SJSA1 (cell line): ENCODE measurements at regions not wholly inside any gene's neighbourhood (a gene's known extent, or its start where the extent isn't known, plus 50 kb on each side); places are given as distances from the start of the nearest gene placed in this dataset.

ENCODE experiments used
- DNase-seq, 2 experiments: peaks; one replicate each; pipeline ENCODE4 v3.0.0-alpha.2; 2015 to 2020; ENCODE audit warnings: low spot score in 2 of 2, low read depth in 1 of 2
- H3K27ac ChIP-seq: fragments of 250-450 bp; sonication (Bioruptor Pico); 2 replicates; pipeline ENCODE4 v1.5.1; 2020; ENCODE audit warnings: mild to moderate bottlenecking, moderate library complexity
- H3K27me3 ChIP-seq: fragments of 250-450 bp; sonication (Bioruptor Pico); replicated peaks from 2 replicates; pipeline ENCODE4 v1.5.1; 2020; ENCODE audit warnings: mild to moderate bottlenecking, moderate library complexity
- H3K36me3 ChIP-seq: fragments of 250-450 bp; sonication (Bioruptor Pico); 2 replicates; pipeline ENCODE4 v1.5.1; 2020; ENCODE audit warnings: mild to moderate bottlenecking
- H3K4me1 ChIP-seq: fragments of 250-450 bp; sonication (Bioruptor Pico); replicated peaks from 2 replicates; pipeline ENCODE4 v1.6.1; 2021; ENCODE audit warnings: mild to moderate bottlenecking
- H3K4me3 ChIP-seq: fragments of 250-450 bp; sonication (Bioruptor Pico); 2 replicates; pipeline ENCODE4 v1.5.1; 2020; ENCODE audit warnings: mild to moderate bottlenecking
- H3K9me3 ChIP-seq: fragments of 250-450 bp; sonication (Bioruptor Pico); replicated peaks from 2 replicates; pipeline ENCODE4 v1.5.1; 2020; ENCODE audit warnings: mild to moderate bottlenecking

GRCh38 chr2:15718944-15719323 lies 127.3 kb downstream of the DDX1 start:
- H3K27me3 ChIP-seq: no peaks in the 10 kb centered on the region
- no peak for DNase-seq
- H3K27ac ChIP-seq: no peak overlapping the region
- H3K4me3 ChIP-seq: no peak overlapping the region
- no peaks in the 10 kb centered on the region for H3K36me3 ChIP-seq
- no peaks in the 10 kb centered on the region for H3K9me3 ChIP-seq
- no peaks in the 10 kb centered on the region for H3K4me1 ChIP-seq

- Histone ChIP-seq H3K4me3 (no peak overlapping the region), H3K9me3 (no peaks in the 10 kb centered on the region), H3K27ac (no peak overlapping the region), H3K36me3 (no peaks in the 10 kb centered on the region), H3K27me3 (no peaks in the 10 kb centered on the region), H3K4me1 (no peaks in the 10 kb centered on the region)
- DNase-seq: no peak
These were observed 128.1 kb downstream of the DDX1 start for GRCh38 chr2:15719566-15720313.

DNA sequence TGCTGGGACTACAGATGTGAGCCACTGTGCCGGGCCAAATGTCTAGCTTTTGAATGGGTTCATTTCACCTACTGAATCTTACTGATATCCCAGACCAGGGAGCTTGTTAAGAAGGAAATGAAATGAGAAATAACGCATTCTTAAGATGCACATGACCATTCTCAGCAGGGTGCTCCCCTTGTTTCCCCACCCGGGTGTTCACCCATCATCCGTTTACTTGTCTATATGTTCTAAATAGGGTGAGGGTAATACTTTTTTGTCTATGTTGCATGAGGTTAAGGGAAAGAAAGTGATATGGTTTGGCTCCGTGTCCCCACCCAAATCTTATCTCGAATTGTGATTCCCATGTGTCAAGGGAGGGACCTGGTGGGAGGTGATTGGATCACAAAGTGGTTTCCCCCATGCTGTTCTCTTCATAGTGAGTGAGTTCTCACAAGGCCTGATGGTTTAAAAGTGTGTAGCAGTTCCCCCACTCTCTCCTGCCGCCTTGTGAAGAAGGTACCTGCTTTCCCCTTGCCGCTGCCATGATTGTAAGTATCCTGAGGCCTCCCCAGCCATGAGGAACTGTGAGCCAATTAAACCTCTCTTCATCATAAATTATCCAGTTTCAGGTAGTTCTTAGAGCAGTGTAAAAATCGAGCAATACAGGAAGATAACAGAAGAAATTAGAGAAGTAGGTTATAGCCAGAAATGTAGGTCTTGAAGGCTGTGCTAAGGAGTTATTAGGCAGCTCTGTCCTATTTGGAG lies 129.1 kb downstream of the DDX1 start:
- no peak overlapping the region for H3K4me3 ChIP-seq
- no peaks in the 10 kb centered on the region for H3K9me3 ChIP-seq
- no peaks in the 10 kb centered on the region for H3K27me3 ChIP-seq
- DNase-seq: no peak
- no peaks in the 10 kb centered on the region for H3K36me3 ChIP-seq
- no peaks in the 10 kb centered on the region for H3K4me1 ChIP-seq
- no peak overlapping the region for H3K27ac ChIP-seq

DNA sequence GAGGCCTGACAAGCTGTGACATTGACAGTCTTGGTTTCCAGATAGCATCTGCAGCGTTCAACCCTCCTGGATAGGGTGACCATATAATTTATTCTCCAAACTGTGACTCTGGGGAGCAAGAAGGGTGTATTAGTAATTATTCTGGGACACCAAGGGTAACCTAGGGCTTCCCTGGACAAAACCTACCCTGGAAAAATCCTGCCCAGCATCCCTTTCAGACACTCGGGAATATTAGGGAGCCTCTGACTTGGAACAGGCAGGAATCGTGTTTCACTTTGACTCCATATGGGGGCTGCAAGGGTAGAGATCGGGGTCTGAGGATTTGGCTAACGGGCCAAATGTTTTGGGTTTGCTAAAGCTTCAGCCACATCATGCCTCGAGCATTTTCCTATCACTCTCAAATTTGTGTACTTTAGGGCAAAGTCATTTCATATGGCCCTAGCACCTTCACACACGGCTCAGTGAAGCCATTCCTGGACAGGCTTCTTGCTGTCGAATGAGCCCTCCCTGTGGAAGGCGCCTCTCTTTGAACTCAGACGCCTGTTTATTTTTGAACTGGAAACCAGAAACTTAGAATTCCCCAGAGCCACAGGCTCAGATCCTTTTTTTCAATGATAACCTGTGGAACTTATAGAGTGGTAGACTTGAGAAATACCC lies 129.9 kb downstream of the DDX1 start:
- Histone ChIP-seq H3K27ac (no peak overlapping the region), H3K27me3 (no peaks in the 10 kb centered on the region), H3K4me3 (no peak overlapping the region), H3K4me1 (no peaks in the 10 kb centered on the region), H3K9me3 (no peaks in the 10 kb centered on the region), H3K36me3 (no peaks in the 10 kb centered on the region)
- no peak for DNase-seq

GRCh38 chr2:15722980-15723379 lies 131.3 kb downstream of the DDX1 start:
- no peaks in the 10 kb centered on the region for H3K9me3 ChIP-seq
- no peak overlapping the region for H3K27ac ChIP-seq
- H3K4me1 ChIP-seq: no peaks in the 10 kb centered on the region
- H3K27me3 ChIP-seq: no peaks in the 10 kb centered on the region
- no peak for DNase-seq
- no peak overlapping the region for H3K4me3 ChIP-seq
- no peaks in the 10 kb centered on the region for H3K36me3 ChIP-seq

- Histone ChIP-seq H3K4me1 (no peaks in the 10 kb centered on the region), H3K27me3 (no peaks in the 10 kb centered on the region), H3K36me3 (no peaks in the 10 kb centered on the region), H3K27ac (no peak overlapping the region), H3K4me3 (no peak overlapping the region), H3K9me3 (no peaks in the 10 kb centered on the region)
- no peak for DNase-seq
These were observed 132.6 kb downstream of the DDX1 start for GRCh38 chr2:15724235-15724634.

DNA sequence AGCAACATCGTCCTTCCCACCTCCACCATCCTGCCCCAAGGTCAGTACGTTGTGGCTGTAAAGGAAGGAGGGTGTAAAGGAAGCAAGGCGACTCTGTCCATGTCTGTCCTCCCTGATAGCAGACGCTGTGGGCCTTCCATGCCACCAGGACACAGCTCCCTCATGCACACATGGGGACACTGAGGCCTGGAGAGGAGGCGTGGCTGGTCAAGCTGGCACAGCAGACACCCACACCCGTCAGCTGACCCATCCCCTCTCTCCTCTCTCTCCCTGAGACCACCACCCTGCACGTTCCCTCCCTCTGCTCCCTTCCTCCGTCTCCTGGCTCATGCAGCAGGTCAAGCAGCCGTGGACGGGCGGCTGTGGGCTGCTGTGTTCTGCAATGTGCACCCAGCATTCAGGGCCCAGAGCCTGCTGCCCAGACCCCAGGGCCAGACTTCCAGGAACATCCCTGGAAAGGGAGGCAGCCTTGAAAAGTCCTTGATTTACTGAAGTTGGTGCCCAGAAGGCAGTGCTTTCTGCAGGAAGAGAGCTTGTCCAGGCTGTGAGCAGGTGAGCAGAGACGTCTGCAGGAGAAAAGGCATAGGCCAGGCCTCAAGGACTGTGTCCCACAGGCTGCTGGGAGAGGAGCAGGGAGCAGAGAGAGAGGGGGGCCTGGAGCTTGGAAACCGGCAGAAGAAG lies 133.6 kb downstream of the DDX1 start:
- Histone ChIP-seq H3K27me3 (no peaks in the 10 kb centered on the region), H3K4me1 (peaks cover 4% of the 10 kb centered on the region), H3K36me3 (no peaks in the 10 kb centered on the region), H3K27ac (no peak overlapping the region), H3K4me3 (no peak overlapping the region), H3K9me3 (no peaks in the 10 kb centered on the region)
- no peak for DNase-seq

GRCh38 chr2:15725782-15726112 lies 134.1 kb downstream of the DDX1 start:
- Histone ChIP-seq H3K36me3 (no peaks in the 10 kb centered on the region), H3K4me1 (peaks cover 9% of the 10 kb centered on the region), H3K4me3 (no peak overlapping the region), H3K9me3 (no peaks in the 10 kb centered on the region), H3K27ac (no peak overlapping the region), H3K27me3 (no peaks in the 10 kb centered on the region)
- DNase-seq: no peak

- Histone ChIP-seq H3K9me3 (no peaks in the 10 kb centered on the region), H3K27ac (no peak overlapping the region), H3K36me3 (no peaks in the 10 kb centered on the region), H3K4me1 (peaks cover 14% of the 10 kb centered on the region), H3K4me3 (no peak overlapping the region), H3K27me3 (peaks cover 1% of the 10 kb centered on the region; the same call in 1 of the 2 replicates)
- DNase-seq: no peak
These were observed 134.8 kb downstream of the DDX1 start for GRCh38 chr2:15726321-15727057.

DNA sequence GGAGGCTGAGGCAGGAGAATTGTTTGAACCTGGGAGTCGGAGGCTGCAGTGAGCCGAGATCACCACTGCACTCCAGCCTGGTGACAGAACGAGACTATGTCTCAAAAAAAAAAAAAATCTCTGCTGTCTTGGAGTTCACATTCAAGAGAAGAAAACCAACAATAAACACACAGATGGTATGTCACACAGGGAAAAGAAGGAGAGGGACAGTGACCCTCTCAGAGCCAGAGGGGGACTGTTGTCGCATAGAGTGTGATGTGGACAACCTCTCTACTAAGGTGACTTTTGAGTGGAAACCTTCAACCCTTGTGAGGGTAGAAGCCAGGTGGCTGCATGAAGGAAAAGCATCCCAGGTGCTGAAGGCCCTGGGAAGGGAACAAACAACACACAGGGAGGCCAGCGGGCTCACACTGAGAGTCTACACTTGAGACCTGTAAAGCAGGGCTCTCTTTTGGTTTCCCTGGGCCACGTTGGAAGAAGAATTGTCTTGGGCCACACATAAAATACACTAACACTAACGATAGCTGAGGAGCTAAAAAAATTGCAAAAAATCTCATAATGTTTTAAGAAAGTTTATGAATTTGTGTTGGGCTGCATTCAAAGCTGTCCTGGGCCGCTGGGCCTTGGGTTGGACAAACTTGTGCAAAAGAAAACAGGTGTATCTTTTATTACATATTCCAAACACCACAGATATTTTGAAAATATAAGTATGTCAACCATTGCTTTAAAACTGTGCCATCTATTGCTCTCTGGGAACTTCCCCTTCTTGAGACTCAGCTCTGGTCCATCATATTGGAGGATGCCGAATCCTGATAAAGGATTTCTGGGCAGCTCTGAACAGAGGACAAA lies 136.0 kb downstream of the DDX1 start:
- Histone ChIP-seq H3K27me3 (peaks cover 11% of the 10 kb centered on the region; the same call in 1 of the 2 replicates), H3K36me3 (no peaks in the 10 kb centered on the region), H3K4me3 (no peak overlapping the region), H3K9me3 (no peaks in the 10 kb centered on the region), H3K27ac (no peak overlapping the region), H3K4me1 (peaks cover 14% of the 10 kb centered on the region)
- DNase-seq: no peak

- no peaks in the 10 kb centered on the region for H3K36me3 ChIP-seq
- H3K27ac ChIP-seq: no peak overlapping the region
- H3K4me1 ChIP-seq: peaks cover 18% of the 10 kb centered on the region
- peaks cover 11% of the 10 kb centered on the region; the same call in 1 of the 2 replicates for H3K27me3 ChIP-seq
- no peaks in the 10 kb centered on the region for H3K9me3 ChIP-seq
- no peak overlapping the region for H3K4me3 ChIP-seq
- DNase-seq: no peak
These were observed 136.7 kb downstream of the DDX1 start for GRCh38 chr2:15728245-15728938.

DNA sequence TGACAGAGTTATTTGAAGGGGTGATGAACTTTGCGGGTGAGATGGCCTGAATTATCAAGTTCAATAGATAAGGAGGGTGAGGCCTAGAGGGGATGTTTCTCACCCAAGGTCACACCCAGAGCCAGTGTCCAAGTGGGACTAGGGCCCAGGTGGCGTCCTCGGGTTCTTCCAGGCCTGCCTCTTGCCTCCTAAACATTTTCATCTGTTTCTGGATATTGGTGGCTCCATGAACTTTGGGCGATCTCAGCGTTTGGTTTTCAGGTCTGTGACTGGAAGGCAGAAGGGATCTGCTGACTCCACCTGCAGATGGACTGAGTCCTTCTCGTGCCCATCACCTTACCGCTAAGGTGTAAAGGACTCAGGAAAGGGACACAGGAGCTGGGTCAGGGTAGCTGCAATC lies 137.3 kb downstream of the DDX1 start:
- H3K27me3 ChIP-seq: peaks cover 11% of the 10 kb centered on the region; the same call in 1 of the 2 replicates
- no peaks in the 10 kb centered on the region for H3K9me3 ChIP-seq
- peaks cover 24% of the 10 kb centered on the region for H3K4me1 ChIP-seq
- no peak for DNase-seq
- H3K27ac ChIP-seq: no peak overlapping the region
- H3K36me3 ChIP-seq: no peaks in the 10 kb centered on the region
- H3K4me3 ChIP-seq: no peak overlapping the region
